ENCODE measurements at regions not wholly inside any gene's neighbourhood (a gene's known extent, or its start where the extent isn't known, plus 50 kb on each side); places are given as distances from the start of the nearest gene placed in this dataset.
A peak's percentile ranks its signal among the peaks of the same experiment; 100 is the strongest.

GRCh38 chr2:63740020-63740419 lies 101.7 kb upstream of the UGP2 start:
- POLR2A ChIA-PET = no interaction called here
- H3K9me3 ChIP-seq (ENCODE audit: low read length) = no peaks in the 10 kb centered on the region
- TF ChIP-seq EZH2phosphoT487 (IDR thresholded peaks at IDR 0.05; ENCODE audit: borderline replicate concordance, low read depth, low read length) (no peak), CTCF (conservative IDR thresholded peaks at IDR 0.05; ENCODE audit: low read length) (no peak)
- H3K27ac ChIP-seq (ENCODE audit: low read depth, low read length, poor library complexity, severe bottlenecking) = no peak overlapping the region
- BruUV-seq (replicated peaks) = no TSS peak
- CTCF ChIA-PET (ENCODE audit: unreplicated experiment) = no interaction called here
- no peak for DNase-seq (ENCODE audit: low spot score)
- H3K36me3 ChIP-seq (ENCODE audit: insufficient read depth, low read length) = no peaks in the 10 kb centered on the region
- H3K4me2 ChIP-seq (ENCODE audit: low read length) = peak overlapping the region; percentile 18; the same call in 1 of the 2 replicates
- H3K9me2 ChIP-seq (ENCODE audit: insufficient read depth, low read length) = no peaks in the 10 kb centered on the region
- H3K4me1 ChIP-seq (ENCODE audit: insufficient read depth, low read length, poor library complexity, severe bottlenecking) = peaks cover 14% of the 10 kb centered on the region
- intact Hi-C loops (cut with micrococcal nuclease; ENCODE audit: unreplicated experiment) = no loop called here
- H2AFZ ChIP-seq (ENCODE audit: low read length) = no peak overlapping the region
- no peaks in the 10 kb centered on the region for H3K79me2 ChIP-seq (ENCODE audit: insufficient read depth, low read depth, low read length)
- H3K4me3 ChIP-seq (ENCODE audit: low read depth, low read length, poor library complexity, severe bottlenecking) = no peak overlapping the region
- no peaks in the 10 kb centered on the region for H4K20me1 ChIP-seq (ENCODE audit: insufficient read depth, low read length)

DNA sequence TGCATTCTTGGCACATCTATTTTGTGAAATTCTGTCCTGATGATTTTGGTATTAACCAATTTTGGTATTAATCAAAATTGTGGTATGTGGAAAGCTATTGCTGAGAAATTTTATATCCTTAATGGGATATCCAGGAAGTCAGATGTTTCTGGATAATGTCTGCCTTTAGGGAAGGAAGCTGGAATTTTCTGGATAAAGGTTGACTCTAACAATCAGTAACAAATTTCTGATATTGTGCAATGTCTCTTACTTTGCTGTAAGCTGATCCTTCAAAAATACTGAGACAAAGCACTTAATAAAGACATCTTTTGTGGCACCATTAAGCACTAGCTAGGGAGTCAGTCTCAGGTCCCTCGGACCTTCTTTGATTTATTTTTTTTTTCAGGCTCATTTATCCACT lies 100.8 kb upstream of the UGP2 start:
- Histone ChIP-seq H2AFZ (ENCODE audit: low read length) (no peak overlapping the region), H3K4me2 (ENCODE audit: low read length) (peak overlapping the region; percentile 18), H3K36me3 (ENCODE audit: insufficient read depth, low read length) (no peaks in the 10 kb centered on the region), H3K27ac (ENCODE audit: low read depth, low read length, poor library complexity, severe bottlenecking) (no peak overlapping the region), H3K9me3 (ENCODE audit: low read length) (no peaks in the 10 kb centered on the region), H4K20me1 (ENCODE audit: insufficient read depth, low read length) (no peaks in the 10 kb centered on the region), H3K4me3 (ENCODE audit: low read depth, low read length, poor library complexity, severe bottlenecking) (no peak overlapping the region), H3K4me1 (ENCODE audit: insufficient read depth, low read length, poor library complexity, severe bottlenecking) (peaks cover 14% of the 10 kb centered on the region), H3K9me2 (ENCODE audit: insufficient read depth, low read length) (no peaks in the 10 kb centered on the region), H3K79me2 (ENCODE audit: insufficient read depth, low read depth, low read length) (no peaks in the 10 kb centered on the region)
- 0 out of 2 replicates have a peak, but pooled peaks have one; percentile 3 for TF ChIP-seq CTCF (conservative IDR thresholded peaks at IDR 0.05; ENCODE audit: low read length)
- TF ChIP-seq EZH2phosphoT487 (IDR thresholded peaks at IDR 0.05; ENCODE audit: borderline replicate concordance, low read depth, low read length) = no peak
- no TSS peak for BruUV-seq (replicated peaks)
- CTCF ChIA-PET (ENCODE audit: unreplicated experiment) = no interaction called here
- no peak for DNase-seq (ENCODE audit: low spot score)
- intact Hi-C loops (cut with micrococcal nuclease; ENCODE audit: unreplicated experiment) = no loop called here
- POLR2A ChIA-PET = interaction anchor here (0.7 kb wide), 1 partner anchor 75 kb away, joined by 3 read pairs; no protein-coding TSS in a partner anchor

GRCh38 chr2:63741884-63742579 lies 99.7 kb upstream of the UGP2 start:
- no peak overlapping the region for H3K4me3 ChIP-seq (ENCODE audit: low read depth, low read length, poor library complexity, severe bottlenecking)

More at GRCh38 chr2:63741884-63742579, 99.7 kb upstream of the UGP2 start:
- Histone ChIP-seq H3K4me1 (ENCODE audit: insufficient read depth, low read length, poor library complexity, severe bottlenecking) (peaks cover 14% of the 10 kb centered on the region), H3K36me3 (ENCODE audit: insufficient read depth, low read length) (no peaks in the 10 kb centered on the region), H2AFZ (ENCODE audit: low read length) (no peak overlapping the region), H3K79me2 (ENCODE audit: insufficient read depth, low read depth, low read length) (no peaks in the 10 kb centered on the region), H3K9me3 (ENCODE audit: low read length) (no peaks in the 10 kb centered on the region), H3K4me2 (ENCODE audit: low read length) (no peak overlapping the region), H4K20me1 (ENCODE audit: insufficient read depth, low read length) (no peaks in the 10 kb centered on the region), H3K9me2 (ENCODE audit: insufficient read depth, low read length) (no peaks in the 10 kb centered on the region), H3K27ac (ENCODE audit: low read depth, low read length, poor library complexity, severe bottlenecking) (no peak overlapping the region)
- intact Hi-C loops (cut with micrococcal nuclease; ENCODE audit: unreplicated experiment) = no loop called here
- POLR2A ChIA-PET = interaction anchor here (0.6 to 0.7 kb wide), 2 partner anchors 11 to 38 kb away, joined by 3 to 5 read pairs; no protein-coding TSS in a partner anchor
- no TSS peak for BruUV-seq (replicated peaks)
- CTCF ChIA-PET (ENCODE audit: unreplicated experiment) = no interaction called here
- TF ChIP-seq EZH2phosphoT487 (IDR thresholded peaks at IDR 0.05; ENCODE audit: borderline replicate concordance, low read depth, low read length) = no peak
- no peak for DNase-seq (ENCODE audit: low spot score)

All from OCI-LY7 (cell line).